ENCODE measurements at regions not wholly inside any gene's neighbourhood (a gene's known extent, or its start where the extent isn't known, plus 50 kb on each side); places are given as distances from the start of the nearest gene placed in this dataset.
A peak's percentile ranks its signal among the peaks of the same experiment; 100 is the strongest.

GRCh38 chr2:12050396-12050795, 304.0 kb downstream of the LPIN1 start:
- ATAC-seq (peak; percentile 58), DNase-seq (peak in 1 of 9 donors; percentile 42)
- H3K9me3 Mint-ChIP-seq = peaks cover 0 to 11% (median 5%) of the 10 kb centered on the region in 11 donors
- intact Hi-C loops (cut with micrococcal nuclease) = loop anchor here in 1 of 2 donors (1.0 kb wide), 1 partner anchor 666 kb away; the partner anchor contains the start of gene TRIB2
- peaks cover 0 to 10% (median 5%) of the 10 kb centered on the region in 5 donors for H3K36me3 Mint-ChIP-seq
- Histone ChIP-seq H3K4me3 (ENCODE audit: low read length) (no peak overlapping the region), H3K27ac (ENCODE audit: low read depth, low read length) (no peak overlapping the region), H3K27me3 (ENCODE audit: control insufficient read depth in 2 of 2, insufficient read depth in 2 of 2, low read length in 2 of 2) (no peaks in the 10 kb centered on the region), H3K9me3 (ENCODE audit: control insufficient read depth in 2 of 3, low read length in 3 of 3) (no peaks in the 10 kb centered on the region), H3K4me1 (ENCODE audit: control insufficient read depth in 2 of 2, insufficient read depth in 2 of 2, low read length in 2 of 2) (peaks cover 2 to 16% of the 10 kb centered on the region in 2 donors), H3K36me3 (ENCODE audit: control insufficient read depth in 2 of 3, insufficient read depth in 3 of 3, low read length in 3 of 3) (no peaks in the 10 kb centered on the region)
- H3K4me3 Mint-ChIP-seq = peak overlapping the region in 3 of 10 donors; percentile 4 to 64 (median 32)
- ChIA-PET POLR2A (no interaction called here), CTCF (no interaction called here)
- H3K4me1 Mint-ChIP-seq = peaks cover 2 to 63% (median 43%) of the 10 kb centered on the region in 7 donors
- H3K27me3 Mint-ChIP-seq = peaks cover 0 to 19% (median 0%) of the 10 kb centered on the region in 5 donors
- H3K27ac Mint-ChIP-seq = peak overlapping the region in 2 of 9 donors; percentile 26 to 69

- no peak for ATAC-seq
Measured at GRCh38 chr2:12051831-12052230, 305.4 kb downstream of the LPIN1 start.

GRCh38 chr2:12052796-12053195, 306.4 kb downstream of the LPIN1 start:
- ChIA-PET CTCF (no interaction called here), POLR2A (no interaction called here)
- no peak overlapping the region for H3K4me3 Mint-ChIP-seq
- intact Hi-C loops (cut with micrococcal nuclease) = no loop called here
- Histone ChIP-seq H3K4me3 (ENCODE audit: low read length) (no peak overlapping the region), H3K4me1 (ENCODE audit: control insufficient read depth in 2 of 2, insufficient read depth in 2 of 2, low read length in 2 of 2) (peaks cover 0 to 9% of the 10 kb centered on the region in 2 donors), H3K27me3 (ENCODE audit: control insufficient read depth in 2 of 2, insufficient read depth in 2 of 2, low read length in 2 of 2) (no peaks in the 10 kb centered on the region), H3K36me3 (ENCODE audit: control insufficient read depth in 2 of 3, insufficient read depth in 3 of 3, low read length in 3 of 3) (no peaks in the 10 kb centered on the region), H3K27ac (ENCODE audit: low read depth, low read length) (no peak overlapping the region), H3K9me3 (ENCODE audit: control insufficient read depth in 2 of 3, low read length in 3 of 3) (no peaks in the 10 kb centered on the region)
- DNase-seq (no peak), ATAC-seq (no peak)
- peaks cover 0 to 11% (median 5%) of the 10 kb centered on the region in 11 donors for H3K9me3 Mint-ChIP-seq
- H3K27ac Mint-ChIP-seq = no peak overlapping the region
- peaks cover 0 to 10% (median 5%) of the 10 kb centered on the region in 5 donors for H3K36me3 Mint-ChIP-seq
- H3K27me3 Mint-ChIP-seq = peaks cover 0 to 21% (median 0%) of the 10 kb centered on the region in 5 donors
- peaks cover 0 to 63% (median 24%) of the 10 kb centered on the region in 7 donors for H3K4me1 Mint-ChIP-seq

More at GRCh38 chr2:12051831-12052230, 305.4 kb downstream of the LPIN1 start:
- no peaks in the 10 kb centered on the region for H3K36me3 ChIP-seq (ENCODE audit: control insufficient read depth in 2 of 3, insufficient read depth in 3 of 3, low read length in 3 of 3)
- no peak overlapping the region for H3K27ac ChIP-seq (ENCODE audit: low read depth, low read length)
- Mint-ChIP-seq H3K4me3 (no peak overlapping the region), H3K27ac (no peak overlapping the region), H3K36me3 (peaks cover 0 to 10% (median 5%) of the 10 kb centered on the region in 5 donors), H3K4me1 (peaks cover 0 to 62% (median 30%) of the 10 kb centered on the region in 7 donors), H3K9me3 (peaks cover 0 to 11% (median 5%) of the 10 kb centered on the region in 11 donors), H3K27me3 (peaks cover 0 to 24% (median 0%) of the 10 kb centered on the region in 5 donors)
- no peaks in the 10 kb centered on the region for H3K27me3 ChIP-seq (ENCODE audit: control insufficient read depth in 2 of 2, insufficient read depth in 2 of 2, low read length in 2 of 2)
- intact Hi-C loops (cut with micrococcal nuclease) = no loop called here
- peaks cover under 1 to 3% of the 10 kb centered on the region in 2 donors for H3K4me1 ChIP-seq (ENCODE audit: control insufficient read depth in 2 of 2, insufficient read depth in 2 of 2, low read length in 2 of 2)
- H3K4me3 ChIP-seq (ENCODE audit: low read length) = no peak overlapping the region
- H3K9me3 ChIP-seq (ENCODE audit: control insufficient read depth in 2 of 3, low read length in 3 of 3) = no peaks in the 10 kb centered on the region
- POLR2A ChIA-PET = interaction anchor here (0.7 kb wide), 1 partner anchor 35 kb away, joined by 4 read pairs; no protein-coding TSS in a partner anchor
- CTCF ChIA-PET = interaction anchor here (0.6 kb wide), 1 partner anchor 188 kb away, joined by 3 read pairs; no protein-coding TSS in a partner anchor
- no peak for DNase-seq

- Mint-ChIP-seq H3K27ac (no peak overlapping the region), H3K4me3 (no peak overlapping the region), H3K9me3 (peaks cover 0 to 11% (median 6%) of the 10 kb centered on the region in 11 donors), H3K27me3 (peaks cover 0 to 29% (median 0%) of the 10 kb centered on the region in 5 donors), H3K4me1 (peaks cover 2 to 63% (median 27%) of the 10 kb centered on the region in 7 donors), H3K36me3 (peaks cover 0 to 10% (median 5%) of the 10 kb centered on the region in 5 donors)
- no peak for DNase-seq
- ChIA-PET CTCF (interaction anchor here (0.6 kb wide), 1 partner anchor 85 kb away, joined by 3 read pairs; no protein-coding TSS in a partner anchor), POLR2A (interaction anchor here (0.8 to 1.8 kb wide), 4 partner anchors 10 to 85 kb away, joined by 3 to 11 read pairs (median 10); no protein-coding TSS in a partner anchor)
- Histone ChIP-seq H3K27me3 (ENCODE audit: control insufficient read depth in 2 of 2, insufficient read depth in 2 of 2, low read length in 2 of 2) (no peaks in the 10 kb centered on the region), H3K9me3 (ENCODE audit: control insufficient read depth in 2 of 3, low read length in 3 of 3) (no peaks in the 10 kb centered on the region), H3K27ac (ENCODE audit: low read depth, low read length) (no peak overlapping the region), H3K36me3 (ENCODE audit: control insufficient read depth in 2 of 3, insufficient read depth in 3 of 3, low read length in 3 of 3) (no peaks in the 10 kb centered on the region), H3K4me1 (ENCODE audit: control insufficient read depth in 2 of 2, insufficient read depth in 2 of 2, low read length in 2 of 2) (peaks cover 6 to 14% of the 10 kb centered on the region in 2 donors), H3K4me3 (ENCODE audit: low read length) (no peak overlapping the region)
- intact Hi-C loops (cut with micrococcal nuclease) = no loop called here
- ATAC-seq = no peak
Measured at GRCh38 chr2:12054956-12055618, 308.7 kb downstream of the LPIN1 start.

- POLR2A ChIA-PET = interaction anchor here (0.5 to 1.2 kb wide), 3 partner anchors 11 to 32 kb away, joined by 3 to 4 read pairs (median 3); no protein-coding TSS in a partner anchor
- H3K4me1 Mint-ChIP-seq = peaks cover 2 to 55% (median 25%) of the 10 kb centered on the region in 7 donors
- H3K4me3 Mint-ChIP-seq = no peak overlapping the region
Measured at GRCh38 chr2:12057436-12058166, 311.2 kb downstream of the LPIN1 start.

GRCh38 chr2:12059616-12060441, 313.4 kb downstream of the LPIN1 start:
- no peaks in the 10 kb centered on the region for H3K9me3 ChIP-seq (ENCODE audit: control insufficient read depth in 2 of 3, low read length in 3 of 3)
- peaks cover 2 to 50% (median 21%) of the 10 kb centered on the region in 7 donors for H3K4me1 Mint-ChIP-seq
- peaks cover 6 to 27% of the 10 kb centered on the region in 2 donors for H3K4me1 ChIP-seq (ENCODE audit: control insufficient read depth in 2 of 2, insufficient read depth in 2 of 2, low read length in 2 of 2)
- no peak for ATAC-seq
- peaks cover 0 to 8% (median 0%) of the 10 kb centered on the region in 11 donors for H3K9me3 Mint-ChIP-seq
- H3K27ac ChIP-seq (ENCODE audit: low read depth, low read length) = no peak overlapping the region
- no peaks in the 10 kb centered on the region for H3K36me3 ChIP-seq (ENCODE audit: control insufficient read depth in 2 of 3, insufficient read depth in 3 of 3, low read length in 3 of 3)
- no peaks in the 10 kb centered on the region for H3K27me3 ChIP-seq (ENCODE audit: control insufficient read depth in 2 of 2, insufficient read depth in 2 of 2, low read length in 2 of 2)
- H3K36me3 Mint-ChIP-seq = peaks cover 0 to 5% (median under 1%) of the 10 kb centered on the region in 5 donors
- no peak overlapping the region for H3K4me3 Mint-ChIP-seq
- DNase-seq = no peak
- peak overlapping the region in 1 of 9 donors; percentile 57 for H3K27ac Mint-ChIP-seq
- H3K27me3 Mint-ChIP-seq = peaks cover 0 to 31% (median 0%) of the 10 kb centered on the region in 5 donors
- no peak overlapping the region for H3K4me3 ChIP-seq (ENCODE audit: low read length)
- intact Hi-C loops (cut with micrococcal nuclease) = no loop called here
- ChIA-PET POLR2A (no interaction called here), CTCF (no interaction called here)

More at GRCh38 chr2:12057436-12058166, 311.2 kb downstream of the LPIN1 start:
- Histone ChIP-seq H3K4me3 (ENCODE audit: low read length) (no peak overlapping the region), H3K27me3 (ENCODE audit: control insufficient read depth in 2 of 2, insufficient read depth in 2 of 2, low read length in 2 of 2) (no peaks in the 10 kb centered on the region), H3K27ac (ENCODE audit: low read depth, low read length) (no peak overlapping the region), H3K4me1 (ENCODE audit: control insufficient read depth in 2 of 2, insufficient read depth in 2 of 2, low read length in 2 of 2) (peaks cover 6 to 14% of the 10 kb centered on the region in 2 donors), H3K9me3 (ENCODE audit: control insufficient read depth in 2 of 3, low read length in 3 of 3) (no peaks in the 10 kb centered on the region), H3K36me3 (ENCODE audit: control insufficient read depth in 2 of 3, insufficient read depth in 3 of 3, low read length in 3 of 3) (no peaks in the 10 kb centered on the region)
- H3K27ac Mint-ChIP-seq = no peak overlapping the region
- peak; percentile 91 for ATAC-seq
- peaks cover 0 to 34% (median 0%) of the 10 kb centered on the region in 5 donors for H3K27me3 Mint-ChIP-seq
- CTCF ChIA-PET = interaction anchor here (0.5 kb wide), 1 partner anchor 164 kb away, joined by 3 read pairs; no protein-coding TSS in a partner anchor
- intact Hi-C loops (cut with micrococcal nuclease) = no loop called here
- H3K36me3 Mint-ChIP-seq = peaks cover 0 to 10% (median 5%) of the 10 kb centered on the region in 5 donors
- peaks cover 0 to 11% (median 6%) of the 10 kb centered on the region in 11 donors for H3K9me3 Mint-ChIP-seq
- DNase-seq = no peak

Measured in naive thymus-derived CD4-positive, alpha-beta T cell (primary cell).